ENCODE measurements at regions not wholly inside any gene's neighbourhood (a gene's known extent, or its start where the extent isn't known, plus 50 kb on each side); places are given as distances from the start of the nearest gene placed in this dataset.

DNA sequence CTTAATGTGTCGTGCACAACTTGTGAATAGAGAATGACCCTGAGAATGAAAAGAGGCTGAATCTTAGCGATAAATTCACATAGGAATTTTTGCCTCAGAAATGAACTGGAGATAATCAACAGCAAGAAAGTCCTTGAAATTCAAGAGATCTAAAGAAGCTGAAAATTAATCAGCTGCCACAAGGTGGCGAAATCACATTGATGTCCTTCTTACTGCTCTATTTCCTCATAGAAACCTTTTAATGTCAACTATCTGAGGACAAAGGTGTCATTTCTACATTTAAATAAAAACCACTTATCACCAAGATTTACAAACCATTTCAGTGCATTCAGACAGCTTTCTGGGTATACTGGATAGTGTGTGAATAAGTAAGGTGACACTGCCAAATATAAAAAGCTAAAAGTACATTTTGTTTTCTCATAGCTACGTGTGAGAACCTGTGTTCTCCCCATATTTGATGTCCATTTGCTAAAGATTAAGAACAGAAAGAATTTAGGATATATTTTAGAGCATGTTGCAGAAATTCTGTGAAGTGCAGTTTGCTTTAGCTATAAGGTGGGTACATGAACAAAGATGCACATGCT lies 485.3 kb upstream of the PTBP2 start:
- H3K4me2 ChIP-seq (ENCODE audit: insufficient read depth, low read length) = no peak overlapping the region

DNA sequence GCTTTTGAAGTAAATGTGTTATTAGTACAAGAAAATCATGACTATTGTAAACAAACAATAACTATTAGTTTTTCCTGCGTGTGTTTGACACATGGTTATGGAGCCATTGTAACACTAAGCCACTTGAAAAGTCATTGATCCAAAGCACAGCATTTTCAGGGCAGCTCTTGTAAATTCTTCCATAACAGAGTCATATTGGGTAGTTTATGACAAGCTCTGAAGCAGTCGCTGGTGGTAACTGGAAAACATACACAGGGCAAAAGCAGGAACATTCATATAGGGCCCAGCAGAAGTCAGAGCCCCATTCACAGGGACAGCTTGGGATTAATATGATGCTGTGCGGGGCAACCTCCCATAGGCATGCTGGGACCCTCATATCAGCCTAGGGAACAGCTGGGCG lies 483.2 kb upstream of the PTBP2 start:
- no peak for DNase-seq (ENCODE audit: insufficient read length, low spot score, missing footprints)
- Histone ChIP-seq H3K9me3 (ENCODE audit: low read depth, low read length) (no peaks in the 10 kb centered on the region), H3K4me3 (ENCODE audit: insufficient read depth, low read length) (no peak overlapping the region), H3K27ac (ENCODE audit: low read depth, low read length) (no peak overlapping the region), H3K79me2 (ENCODE audit: insufficient read depth, low read length) (no peaks in the 10 kb centered on the region), H3K36me3 (ENCODE audit: insufficient read depth, low read length) (no peaks in the 10 kb centered on the region), H3K27me3 (ENCODE audit: insufficient read depth, low read length) (no peaks in the 10 kb centered on the region), H3K4me2 (ENCODE audit: insufficient read depth, low read length) (no peak overlapping the region), H4K20me1 (ENCODE audit: insufficient read depth, low read length) (no peaks in the 10 kb centered on the region), H2AFZ (ENCODE audit: low read length) (no peak overlapping the region), H3K4me1 (ENCODE audit: insufficient read depth, low read length) (peaks cover 4% of the 10 kb centered on the region)
- no peak for TF ChIP-seq CTCF (IDR thresholded peaks at IDR 0.05; ENCODE audit: extremely low read depth, low read depth, low read length)

More for the DNA sequence above, 485.3 kb upstream of the PTBP2 start:
- DNase-seq (ENCODE audit: insufficient read length, low spot score, missing footprints) = peak; percentile 37
- TF ChIP-seq CTCF (IDR thresholded peaks at IDR 0.05; ENCODE audit: extremely low read depth, low read depth, low read length) = peak; percentile 64
- H3K4me3 ChIP-seq (ENCODE audit: insufficient read depth, low read length) = no peak overlapping the region
- H4K20me1 ChIP-seq (ENCODE audit: insufficient read depth, low read length) = no peaks in the 10 kb centered on the region
- no peak overlapping the region for H2AFZ ChIP-seq (ENCODE audit: low read length)
- peaks cover 4% of the 10 kb centered on the region for H3K4me1 ChIP-seq (ENCODE audit: insufficient read depth, low read length)
- H3K36me3 ChIP-seq (ENCODE audit: insufficient read depth, low read length) = no peaks in the 10 kb centered on the region
- no peaks in the 10 kb centered on the region for H3K9me3 ChIP-seq (ENCODE audit: low read depth, low read length)
- no peak overlapping the region for H3K27ac ChIP-seq (ENCODE audit: low read depth, low read length)
- no peaks in the 10 kb centered on the region for H3K27me3 ChIP-seq (ENCODE audit: insufficient read depth, low read length)
- no peaks in the 10 kb centered on the region for H3K79me2 ChIP-seq (ENCODE audit: insufficient read depth, low read length)

GRCh38 chr1:96240438-96240837 lies 481.1 kb upstream of the PTBP2 start:
- no peaks in the 10 kb centered on the region for H3K4me1 ChIP-seq (ENCODE audit: insufficient read depth, low read length)
- H3K27ac ChIP-seq (ENCODE audit: low read depth, low read length) = no peak overlapping the region
- no peak overlapping the region for H3K4me3 ChIP-seq (ENCODE audit: insufficient read depth, low read length)
- DNase-seq (ENCODE audit: insufficient read length, low spot score, missing footprints) = no peak
- no peaks in the 10 kb centered on the region for H3K36me3 ChIP-seq (ENCODE audit: insufficient read depth, low read length)
- no peaks in the 10 kb centered on the region for H4K20me1 ChIP-seq (ENCODE audit: insufficient read depth, low read length)
- TF ChIP-seq CTCF (IDR thresholded peaks at IDR 0.05; ENCODE audit: extremely low read depth, low read depth, low read length) = no peak
- no peaks in the 10 kb centered on the region for H3K79me2 ChIP-seq (ENCODE audit: insufficient read depth, low read length)
- no peak overlapping the region for H3K4me2 ChIP-seq (ENCODE audit: insufficient read depth, low read length)
- no peak overlapping the region for H2AFZ ChIP-seq (ENCODE audit: low read length)
- no peaks in the 10 kb centered on the region for H3K9me3 ChIP-seq (ENCODE audit: low read depth, low read length)
- no peaks in the 10 kb centered on the region for H3K27me3 ChIP-seq (ENCODE audit: insufficient read depth, low read length)

GRCh38 chr1:96253246-96254035 lies 468.1 kb upstream of the PTBP2 start:
- no peak for TF ChIP-seq CTCF (IDR thresholded peaks at IDR 0.05; ENCODE audit: extremely low read depth, low read depth, low read length)
- Histone ChIP-seq H2AFZ (ENCODE audit: low read length) (peak overlapping the region; percentile 10), H3K27me3 (ENCODE audit: insufficient read depth, low read length) (no peaks in the 10 kb centered on the region), H4K20me1 (ENCODE audit: insufficient read depth, low read length) (no peaks in the 10 kb centered on the region), H3K9me3 (ENCODE audit: low read depth, low read length) (no peaks in the 10 kb centered on the region), H3K4me2 (ENCODE audit: insufficient read depth, low read length) (peak overlapping the region; percentile 25), H3K36me3 (ENCODE audit: insufficient read depth, low read length) (no peaks in the 10 kb centered on the region), H3K4me3 (ENCODE audit: insufficient read depth, low read length) (no peak overlapping the region), H3K79me2 (ENCODE audit: insufficient read depth, low read length) (no peaks in the 10 kb centered on the region), H3K4me1 (ENCODE audit: insufficient read depth, low read length) (peaks cover 16% of the 10 kb centered on the region), H3K27ac (ENCODE audit: low read depth, low read length) (peak overlapping the region; percentile 31)
- DNase-seq (ENCODE audit: insufficient read length, low spot score, missing footprints) = no peak
